Tibial nerve (tissue), 4 donors: ENCODE measurements at regions not wholly inside any gene's neighbourhood (a gene's known extent, or its start where the extent isn't known, plus 50 kb on each side); places are given as distances from the start of the nearest gene placed in this dataset.
A peak's percentile ranks its signal among the peaks of the same experiment; 100 is the strongest.

Experiments
- DNase-seq, 2 donors: peaks; one replicate each; pipeline ENCODE4 v3.0.0-alpha.2; 2019; ENCODE audit warnings: low spot score in 2 of 2
- H3K27ac ChIP-seq, 4 donors: fragments of 200-600 bp; sonication (generic) in 3 of 4; one replicate each; pipeline ENCODE4 v1.5.1; 2017 to 2019; ENCODE audit warnings: mild to moderate bottlenecking in 1 of 4
- H3K27me3 ChIP-seq, 2 donors: fragments of 200-600 bp; sonication (generic) in 1 of 2; one replicate each; pipeline versions ENCODE4 v1.5.1 to v1.6.0; 2017 to 2019
- H3K36me3 ChIP-seq, 3 donors: fragments of 200-600 bp; sonication (generic); one replicate each; pipeline ENCODE4 v1.5.1; 2018 to 2019
- H3K4me1 ChIP-seq, 4 donors: fragments of 200-600 bp; sonication (generic) in 3 of 4; one replicate each; pipeline ENCODE4 v1.5.1; 2017 to 2019
- H3K4me3 ChIP-seq, 4 donors: fragments of 200-600 bp; sonication (generic) in 3 of 4; one replicate each; pipeline ENCODE4 v1.5.1; 2017 to 2019; ENCODE audit warnings: mild to moderate bottlenecking in 1 of 4, moderate library complexity in 1 of 4
- H3K9me3 ChIP-seq, 4 donors: fragments of 200-600 bp; sonication (generic) in 3 of 4; one replicate each; pipeline ENCODE4 v1.5.1; 2017 to 2019
- EP300 ChIP-seq, 2 donors: sonication (generic); formaldehyde crosslinking; IDR thresholded peaks; one replicate each; pipeline ENCODE4 v1.6.1; 2017; ENCODE audit warnings: antibody characterized with exemption in 2 of 2, mild to moderate bottlenecking in 1 of 2
- POLR2A ChIP-seq, 2 donors: fragments of 450-650 bp; IDR thresholded peaks; one replicate each; pipeline ENCODE4 v1.6.1; 2017; ENCODE audit warnings: antibody characterized with exemption in 2 of 2, mild to moderate bottlenecking in 2 of 2, moderate library complexity in 2 of 2
- WGBS, 2 donors: methylation state at CpG; one replicate each; pipeline ENCODE4 v1.1.5; 2018; 5-methylcytosine and 5-hydroxymethylcytosine counted together
- TF ChIP-seq, protein P1 (sequence below), 5 experiments: fragments of 200-600 bp in 3 of 5; fragments of 450-650 bp in 2 of 5; sonication (generic) in 3 of 5; IDR thresholded peaks; one replicate each; pipeline ENCODE4 v1.5.1; 2016 to 2019; ENCODE audit warnings: antibody characterized with exemption in 5 of 5, mild to moderate bottlenecking in 3 of 5, moderate library complexity in 2 of 5

DNA sequence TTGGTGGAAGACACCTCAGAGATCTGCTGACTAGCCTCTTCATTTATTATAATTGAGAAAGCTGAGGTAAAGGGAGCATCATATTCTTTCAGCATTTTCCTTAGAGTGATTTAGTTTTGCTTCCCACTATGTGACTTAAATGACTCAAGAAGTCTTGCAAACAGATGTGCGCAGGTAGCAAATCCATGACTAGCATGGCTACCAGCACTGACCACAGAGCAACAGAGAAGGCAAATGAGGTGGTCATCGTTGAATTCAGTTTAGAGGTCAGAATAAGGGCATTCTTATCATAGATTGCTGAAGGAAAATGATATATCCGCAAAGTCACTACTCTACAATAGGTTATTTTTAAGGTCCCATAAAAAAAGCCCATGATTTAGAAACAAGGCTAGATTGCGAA, 162.2 kb downstream of the PIK3R1 start:
- TF ChIP-seq EP300 (IDR thresholded peaks at IDR 0.05) (no peak), POLR2A (IDR thresholded peaks at IDR 0.05) (no peak)
- TF ChIP-seq, protein P1, sequence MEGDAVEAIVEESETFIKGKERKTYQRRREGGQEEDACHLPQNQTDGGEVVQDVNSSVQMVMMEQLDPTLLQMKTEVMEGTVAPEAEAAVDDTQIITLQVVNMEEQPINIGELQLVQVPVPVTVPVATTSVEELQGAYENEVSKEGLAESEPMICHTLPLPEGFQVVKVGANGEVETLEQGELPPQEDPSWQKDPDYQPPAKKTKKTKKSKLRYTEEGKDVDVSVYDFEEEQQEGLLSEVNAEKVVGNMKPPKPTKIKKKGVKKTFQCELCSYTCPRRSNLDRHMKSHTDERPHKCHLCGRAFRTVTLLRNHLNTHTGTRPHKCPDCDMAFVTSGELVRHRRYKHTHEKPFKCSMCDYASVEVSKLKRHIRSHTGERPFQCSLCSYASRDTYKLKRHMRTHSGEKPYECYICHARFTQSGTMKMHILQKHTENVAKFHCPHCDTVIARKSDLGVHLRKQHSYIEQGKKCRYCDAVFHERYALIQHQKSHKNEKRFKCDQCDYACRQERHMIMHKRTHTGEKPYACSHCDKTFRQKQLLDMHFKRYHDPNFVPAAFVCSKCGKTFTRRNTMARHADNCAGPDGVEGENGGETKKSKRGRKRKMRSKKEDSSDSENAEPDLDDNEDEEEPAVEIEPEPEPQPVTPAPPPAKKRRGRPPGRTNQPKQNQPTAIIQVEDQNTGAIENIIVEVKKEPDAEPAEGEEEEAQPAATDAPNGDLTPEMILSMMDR (IDR thresholded peaks at IDR 0.05), result no peak
- Histone ChIP-seq H3K9me3 (no peaks in the 10 kb centered on the region), H3K36me3 (no peaks in the 10 kb centered on the region), H3K4me3 (no peak overlapping the region), H3K27me3 (no peaks in the 10 kb centered on the region), H3K27ac (no peak overlapping the region), H3K4me1 (no peaks in the 10 kb centered on the region)
- DNase-seq, result no peak
- WGBS, 2 donors, result 92 to 94% methylated on average over 4 of the region's 4 CpGs

DNA sequence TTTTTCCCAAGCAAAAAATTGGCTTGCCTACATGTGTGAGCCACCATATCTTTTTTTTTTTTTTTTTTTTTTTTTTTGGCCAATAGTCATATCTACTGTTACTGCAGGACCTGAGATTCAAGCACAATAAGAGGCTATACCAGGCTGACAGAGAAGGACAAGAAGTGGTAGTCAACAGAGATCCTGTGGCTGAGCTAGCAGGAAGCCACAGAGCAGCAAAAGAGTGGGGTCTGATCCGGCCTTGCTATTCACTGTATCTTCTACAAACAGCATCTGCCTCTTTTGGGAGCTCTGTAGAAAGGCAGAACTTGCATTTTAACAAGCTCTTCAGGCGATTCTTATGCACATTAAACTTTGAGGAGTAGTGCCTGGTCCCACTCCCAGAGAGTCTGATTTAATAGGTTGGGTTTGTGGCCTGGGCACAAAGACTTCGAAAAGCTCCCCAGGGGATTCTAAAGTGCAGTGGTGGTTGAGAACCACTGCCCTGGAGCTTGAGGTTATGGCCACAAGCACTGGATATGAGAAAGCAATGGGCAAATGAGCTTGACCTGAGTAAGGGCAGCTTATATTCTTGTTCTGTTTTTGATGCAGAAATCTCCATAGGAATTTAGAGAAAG, 162.8 kb downstream of the PIK3R1 start:
- Histone ChIP-seq H3K27ac (no peak overlapping the region), H3K4me3 (no peak overlapping the region), H3K27me3 (no peaks in the 10 kb centered on the region), H3K4me1 (no peaks in the 10 kb centered on the region), H3K36me3 (no peaks in the 10 kb centered on the region), H3K9me3 (no peaks in the 10 kb centered on the region)
- no peak for TF ChIP-seq POLR2A (IDR thresholded peaks at IDR 0.05)
- TF ChIP-seq, protein P1 (IDR thresholded peaks at IDR 0.05), result no peak
- TF ChIP-seq EP300 (IDR thresholded peaks at IDR 0.05), result no peak
- WGBS, 2 donors, result 75 to 79% methylated on average over 3 of the region's 3 CpGs
- DNase-seq, result no peak

DNA sequence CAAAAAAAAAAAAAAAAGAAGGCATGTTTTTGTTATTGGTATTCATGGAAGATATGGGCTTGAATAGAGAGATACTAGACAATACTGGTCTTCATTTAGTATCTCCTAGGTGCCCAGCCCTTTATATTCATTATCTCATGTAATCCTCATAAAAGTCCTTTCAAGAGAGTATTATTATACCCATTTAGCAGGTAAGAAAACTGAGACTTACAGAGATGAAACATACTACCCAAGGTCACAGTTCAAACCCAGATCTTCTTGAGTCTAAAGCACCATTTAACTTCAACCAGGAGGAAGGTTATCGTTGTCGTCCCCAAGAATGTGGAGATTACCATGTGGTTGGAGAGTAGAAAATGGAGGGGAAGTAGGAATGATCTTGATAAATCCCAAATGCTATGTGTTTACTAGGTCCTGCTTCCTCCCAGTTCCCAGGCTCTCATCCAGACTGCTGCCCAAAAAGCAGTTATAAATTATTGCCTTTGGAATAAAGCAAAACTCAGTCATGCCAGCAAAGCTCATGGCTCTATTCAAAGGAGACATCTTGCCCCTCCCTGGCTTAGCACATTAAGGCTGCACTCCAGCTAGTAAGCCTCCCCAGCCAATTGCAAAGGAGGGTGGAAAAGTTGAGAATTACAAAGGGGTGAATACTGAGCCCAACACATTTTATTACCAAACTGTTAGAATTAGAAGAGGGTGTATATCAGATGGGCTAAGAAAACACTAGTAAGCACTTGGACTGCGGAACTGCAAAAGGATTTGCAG, 163.9 kb downstream of the PIK3R1 start:
- Histone ChIP-seq H3K4me1 (no peaks in the 10 kb centered on the region), H3K9me3 (no peaks in the 10 kb centered on the region), H3K4me3 (no peak overlapping the region), H3K27ac (no peak overlapping the region), H3K36me3 (no peaks in the 10 kb centered on the region), H3K27me3 (no peaks in the 10 kb centered on the region)
- 83 to 95% methylated on average over 3 of the region's 3 CpGs for WGBS, 2 donors
- TF ChIP-seq, protein P1 (IDR thresholded peaks at IDR 0.05), result no peak
- peak in 1 of 2 donors; percentile 17 for TF ChIP-seq EP300 (IDR thresholded peaks at IDR 0.05)
- DNase-seq, result no peak

GRCh38 chr5:68380078-68380477, 164.5 kb downstream of the PIK3R1 start:
- Histone ChIP-seq H3K4me1 (no peaks in the 10 kb centered on the region), H3K9me3 (no peaks in the 10 kb centered on the region), H3K27me3 (no peaks in the 10 kb centered on the region), H3K4me3 (no peak overlapping the region), H3K27ac (no peak overlapping the region), H3K36me3 (no peaks in the 10 kb centered on the region)
- no peak for DNase-seq
- TF ChIP-seq, protein P1 (IDR thresholded peaks at IDR 0.05), result no peak
- TF ChIP-seq POLR2A (IDR thresholded peaks at IDR 0.05) (no peak), EP300 (IDR thresholded peaks at IDR 0.05) (no peak)
- 62 to 76% methylated on average over 2 of the region's 2 CpGs for WGBS, 2 donors

DNA sequence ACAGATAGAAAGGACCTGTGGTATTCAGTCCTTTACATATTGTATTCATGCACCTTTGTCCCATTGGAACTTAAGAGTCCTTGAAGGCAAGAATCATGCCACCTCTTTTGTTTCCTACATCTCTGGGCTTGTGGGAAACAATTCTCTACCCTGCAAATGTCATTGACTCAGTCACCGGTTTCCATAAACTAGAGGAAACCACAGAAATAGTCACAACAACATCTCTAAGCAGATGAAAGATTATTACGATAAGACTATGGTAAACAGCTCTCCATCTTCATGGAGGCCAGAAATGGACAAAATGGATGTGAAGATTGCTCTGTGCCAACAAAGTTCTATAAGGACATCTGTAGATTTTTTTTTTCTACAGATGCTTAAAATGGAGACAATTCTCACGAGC, 165.5 kb downstream of the PIK3R1 start:
- H3K4me1 ChIP-seq, result no peaks in the 10 kb centered on the region

More for the DNA sequence above, 165.5 kb downstream of the PIK3R1 start:
- H3K36me3 ChIP-seq, result no peaks in the 10 kb centered on the region
- H3K27me3 ChIP-seq, result no peaks in the 10 kb centered on the region
- WGBS, 2 donors, result 86 to 91% methylated on average over 3 of the region's 3 CpGs
- no peak overlapping the region for H3K4me3 ChIP-seq
- TF ChIP-seq, protein P1 (IDR thresholded peaks at IDR 0.05), result no peak
- TF ChIP-seq POLR2A (IDR thresholded peaks at IDR 0.05) (no peak), EP300 (IDR thresholded peaks at IDR 0.05) (no peak)
- DNase-seq, result no peak
- H3K27ac ChIP-seq, result no peak overlapping the region
- no peaks in the 10 kb centered on the region for H3K9me3 ChIP-seq
